Hematopoietic multipotent progenitor cell treated with erythropoietin and hydrocortisone succinate and interleukin-3 and kit ligand, for 4 days (in vitro differentiated cells): ENCODE measurements at regions not wholly inside any gene's neighbourhood (a gene's known extent, or its start where the extent isn't known, plus 50 kb on each side); places are given as distances from the start of the nearest gene placed in this dataset.
"Not testable (repeated sequence)": the region's sequence is repeated elsewhere in the genome, so short reads cannot be mapped to it uniquely, and the experiment has no call there.

Source experiments
- DNase-seq: peaks from one replicate; pipeline ENCODE4 v3.0.0-alpha.2; 2015

DNA sequence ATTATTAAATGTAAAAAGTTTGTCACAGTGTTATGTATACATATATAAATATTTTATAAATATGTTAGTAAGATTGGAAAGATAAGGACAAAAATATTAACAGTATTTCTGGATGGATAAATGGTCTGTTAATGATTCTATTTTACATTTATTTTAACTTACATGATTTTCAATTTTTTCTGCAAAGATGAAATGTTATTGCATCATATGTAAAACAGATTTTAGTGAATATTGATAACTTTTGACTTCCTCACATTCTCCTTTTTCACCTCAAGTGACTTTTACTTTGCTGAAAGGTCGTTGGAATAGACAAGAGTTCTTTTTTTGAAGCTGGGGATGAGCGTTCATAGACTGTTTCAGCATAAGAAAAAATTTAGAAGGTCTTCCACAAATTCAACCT is 1554.7 kb upstream of the TENM4 start:
- DNase-seq = no peak

DNA sequence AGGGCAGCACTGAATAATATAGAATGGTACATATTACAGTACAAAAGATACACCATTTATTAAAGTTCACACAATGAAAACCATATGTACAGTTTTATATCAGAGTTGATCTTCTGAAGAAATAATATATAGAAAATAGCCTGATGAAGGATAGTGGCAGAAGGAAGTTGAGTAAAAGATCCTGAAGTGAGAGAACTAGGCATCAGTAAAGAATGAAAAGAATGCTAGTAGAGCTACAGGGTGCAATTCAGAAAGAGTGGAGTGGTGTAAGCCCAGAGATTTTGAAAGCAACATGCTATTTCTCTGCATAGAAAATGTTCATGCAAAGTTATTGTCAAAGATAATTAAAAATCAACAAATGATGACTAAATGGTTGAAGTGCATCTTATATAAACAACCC is 1552.7 kb upstream of the TENM4 start:
- DNase-seq = no peak

DNA sequence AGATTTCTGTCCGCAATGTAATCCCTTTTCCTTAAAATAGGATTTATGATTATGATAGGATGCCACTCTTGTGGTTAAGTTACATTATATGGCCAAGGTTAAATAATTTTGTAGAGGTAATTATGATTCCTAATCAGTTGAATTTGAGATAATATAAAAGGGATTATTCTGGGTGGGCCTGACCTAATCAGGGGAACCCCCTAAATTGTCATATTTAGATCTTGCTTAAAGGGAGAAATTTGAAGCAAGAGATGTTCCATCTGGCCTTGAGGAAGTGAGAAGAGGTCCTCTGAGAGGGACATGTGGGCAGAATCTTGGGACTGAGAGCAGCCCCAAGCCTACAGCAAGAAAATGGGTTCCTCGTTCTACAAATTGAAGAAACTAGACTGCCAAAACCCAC is 1550.1 kb upstream of the TENM4 start:
- DNase-seq = no peak

DNA sequence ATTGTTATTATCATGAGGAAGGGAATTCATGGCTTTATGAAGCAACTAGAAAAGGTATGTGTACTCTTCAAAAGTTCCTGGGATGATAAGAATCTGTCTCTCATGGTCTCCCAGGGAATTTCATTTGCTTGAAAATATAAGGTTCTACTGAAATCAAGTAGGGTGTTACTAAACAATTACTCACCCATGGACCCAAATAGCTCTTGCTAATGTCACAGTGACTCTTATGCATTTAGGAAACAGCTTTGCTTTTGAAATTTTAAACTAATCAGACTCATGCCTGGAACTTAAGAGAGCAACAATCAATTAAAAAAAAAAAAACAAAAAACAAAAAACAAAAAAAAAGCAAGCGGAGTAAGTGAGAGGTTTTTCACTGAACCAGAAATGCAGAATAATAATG is 1546.3 kb upstream of the TENM4 start:
- no peak for DNase-seq

DNA sequence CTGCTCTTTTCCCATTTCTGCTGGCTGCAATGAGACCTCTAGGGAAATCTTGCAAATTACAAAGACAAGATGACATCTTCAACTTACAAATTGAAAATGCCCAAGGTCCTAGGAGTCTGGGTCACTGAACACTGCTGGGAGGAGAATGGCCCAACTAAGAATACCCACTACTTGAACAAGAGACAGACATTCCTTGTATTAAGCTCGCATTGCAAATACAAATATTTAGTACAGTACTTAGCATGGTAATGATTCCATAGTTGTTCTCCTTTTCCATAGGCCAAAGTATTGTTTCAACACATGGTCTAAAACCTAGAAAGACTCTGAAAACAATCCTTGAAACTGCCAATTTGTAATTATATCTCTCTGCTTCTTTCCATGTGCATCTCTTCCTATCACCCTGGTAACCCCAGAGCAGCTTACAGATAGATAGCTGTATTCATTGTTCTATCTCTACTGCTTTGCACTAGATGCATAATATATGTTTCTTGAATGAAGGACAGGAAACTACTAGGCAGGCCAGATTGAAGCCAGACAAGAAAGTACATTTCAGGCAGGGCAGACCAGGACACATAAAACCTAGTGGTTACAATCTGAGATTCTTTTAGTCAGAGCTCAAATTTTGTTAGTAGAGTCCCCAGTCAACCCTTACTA is 1545.7 kb upstream of the TENM4 start:
- DNase-seq = no peak

DNA sequence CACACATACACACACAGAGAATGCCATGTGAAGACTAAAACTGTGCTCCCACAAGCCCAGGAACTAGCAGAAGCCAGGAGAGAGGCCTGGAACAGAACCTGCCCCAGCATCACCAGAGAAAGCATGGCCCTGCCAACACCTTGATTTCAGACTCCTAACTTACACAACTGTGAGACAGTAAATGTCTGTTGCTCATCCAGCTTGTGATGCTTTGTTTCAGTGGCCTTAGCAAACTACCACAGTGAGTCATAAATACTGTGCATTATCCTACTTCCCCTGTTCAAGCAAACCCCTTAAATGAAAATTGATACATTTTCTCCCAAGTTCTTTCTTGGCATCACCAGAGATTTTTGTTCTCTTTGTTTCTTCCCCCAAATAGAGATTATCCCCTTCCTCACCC is 1539.4 kb upstream of the TENM4 start:
- DNase-seq = no peak

DNA sequence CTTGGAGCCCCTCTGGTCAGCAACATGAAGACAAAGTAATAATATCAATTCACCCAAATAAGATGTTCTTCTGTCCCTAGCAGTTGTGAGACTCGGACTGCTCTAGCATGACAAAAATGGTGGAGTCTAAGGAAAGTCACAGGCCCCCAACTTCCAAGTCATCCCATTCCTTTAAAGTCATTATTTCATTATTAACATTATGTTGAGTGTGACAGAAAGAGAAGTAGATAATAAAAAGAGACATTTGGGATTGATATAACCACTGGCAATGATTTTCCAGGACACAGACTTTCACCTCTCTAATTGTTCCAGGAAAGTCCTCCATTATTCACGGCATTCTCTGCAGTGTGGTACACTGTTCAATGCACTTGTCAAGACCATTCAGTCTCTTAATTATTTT is 1533.0 kb upstream of the TENM4 start:
- no peak for DNase-seq

DNA sequence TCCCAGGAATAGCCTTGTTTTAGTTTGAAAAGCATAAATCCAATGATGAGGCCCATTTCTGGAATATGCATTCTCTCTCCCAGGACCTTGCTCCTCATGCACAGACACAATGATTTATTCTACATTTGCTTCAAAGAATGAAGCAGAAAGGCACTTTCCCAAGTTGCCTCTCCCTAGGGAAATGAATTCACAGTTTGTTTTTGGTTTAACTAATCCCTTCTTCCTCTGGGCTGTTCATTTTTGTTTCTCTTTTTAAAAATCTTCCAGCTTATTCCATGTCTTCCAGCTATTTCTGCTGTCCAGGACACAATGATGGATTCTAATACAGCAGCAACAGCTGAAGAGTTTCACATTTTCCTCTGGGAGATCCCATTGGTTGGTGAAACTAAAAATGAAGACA is 1529.2 kb upstream of the TENM4 start:
- no peak for DNase-seq

DNA sequence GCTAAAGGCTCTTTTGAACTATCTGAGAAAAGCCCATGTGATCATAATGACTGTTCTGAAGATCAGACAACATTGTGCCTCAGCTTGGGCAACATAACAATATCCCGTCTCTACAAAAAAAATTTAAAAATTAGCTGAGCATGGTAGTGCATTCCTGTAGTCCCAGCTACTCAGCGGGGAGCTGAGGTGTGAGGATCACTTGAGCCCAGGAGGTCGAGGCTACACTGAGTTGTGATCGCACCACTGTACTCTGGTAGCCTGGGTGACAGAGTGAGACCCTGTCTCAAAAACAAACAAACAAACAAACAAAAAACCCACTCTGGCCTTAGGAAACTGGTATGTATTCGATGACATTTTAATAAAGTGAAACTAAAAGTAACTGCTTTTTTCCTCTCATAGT is 1526.8 kb upstream of the TENM4 start:
- DNase-seq = no peak

DNA sequence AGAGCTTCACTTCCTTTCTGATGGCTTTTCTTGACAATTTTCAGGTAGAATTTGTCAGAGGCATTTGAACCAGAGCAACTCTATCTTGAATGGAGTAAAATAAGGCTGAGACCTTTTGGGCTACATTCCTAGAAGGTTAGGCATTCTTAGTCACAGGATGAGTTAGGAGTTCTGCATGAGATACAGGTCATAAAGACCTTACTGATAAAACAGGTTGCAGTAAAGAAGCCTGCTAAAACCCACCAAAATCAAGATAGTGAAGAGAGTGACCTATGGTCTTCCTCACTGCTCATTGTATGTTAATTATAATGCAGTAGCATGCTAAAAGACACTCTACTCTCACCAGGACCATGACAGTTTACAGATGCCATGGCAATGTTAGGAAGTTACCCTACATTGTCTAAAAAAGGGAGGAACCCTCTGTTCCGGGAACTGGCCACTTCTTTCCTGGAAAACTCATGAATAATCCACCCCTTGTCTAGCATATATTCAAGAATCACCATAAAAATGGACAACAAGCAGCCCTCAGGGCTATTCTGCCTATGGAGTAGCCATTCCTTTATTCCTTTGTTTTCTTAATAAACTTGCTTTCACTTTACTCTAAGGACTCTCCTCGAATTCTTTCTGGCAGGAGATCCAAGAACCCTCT is 1519.7 kb upstream of the TENM4 start:
- no peak for DNase-seq

DNA sequence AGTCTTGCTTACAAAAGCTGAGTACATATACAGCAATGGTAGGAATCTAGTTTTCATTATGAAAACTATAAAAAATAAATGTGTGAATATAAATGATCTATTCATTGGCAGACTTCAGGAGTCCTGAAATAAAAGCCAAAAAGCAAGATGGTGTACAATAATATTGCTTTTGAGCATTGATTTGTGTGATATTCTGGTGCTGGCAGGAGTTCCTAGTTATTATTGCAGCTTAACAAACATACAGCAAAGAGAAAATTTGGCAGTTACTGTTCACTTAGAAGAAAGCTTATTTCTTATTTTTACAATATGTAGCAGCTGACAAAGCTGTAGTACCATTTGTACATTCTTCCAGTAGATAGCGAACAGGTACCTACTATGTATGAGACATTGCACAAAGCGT is 1518.9 kb upstream of the TENM4 start:
- no peak for DNase-seq

DNA sequence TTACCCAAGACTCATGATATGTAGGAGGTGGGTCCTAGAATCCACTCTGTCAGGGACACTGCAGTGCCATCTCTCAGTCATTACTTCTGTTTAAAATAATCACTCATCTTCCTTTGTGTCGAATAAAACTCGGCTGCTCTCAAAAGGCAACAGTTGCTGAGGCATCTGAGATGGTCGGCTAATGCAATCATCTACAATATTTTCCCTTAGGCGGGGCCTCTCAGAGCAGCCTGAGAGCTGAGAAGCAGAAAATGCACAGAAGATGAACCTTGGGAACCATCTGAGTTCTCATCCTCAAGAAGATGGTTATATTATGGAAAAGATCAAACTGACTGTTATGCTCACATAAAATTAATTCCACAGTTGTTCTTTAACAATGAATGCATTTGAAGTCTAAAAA is 1518.2 kb upstream of the TENM4 start:
- no peak for DNase-seq

DNA sequence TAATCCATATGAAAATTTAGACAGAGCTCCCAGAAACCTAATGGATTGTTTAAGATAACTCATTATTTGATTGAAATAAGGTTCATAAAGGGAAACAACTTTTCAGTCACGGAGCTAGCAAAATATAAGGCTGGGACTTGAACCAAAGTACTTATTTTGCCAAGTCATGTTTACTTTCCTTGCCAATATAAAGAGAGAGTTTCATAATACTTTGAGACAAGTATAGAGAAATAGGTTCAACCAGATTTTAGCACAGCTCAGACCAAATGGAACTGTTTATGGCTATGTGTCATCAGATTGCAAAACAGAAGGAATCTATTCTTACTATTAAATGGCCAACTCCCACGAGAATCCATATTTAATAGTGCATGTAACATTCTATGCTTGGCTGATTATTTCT is 1517.5 kb upstream of the TENM4 start:
- DNase-seq = no peak

DNA sequence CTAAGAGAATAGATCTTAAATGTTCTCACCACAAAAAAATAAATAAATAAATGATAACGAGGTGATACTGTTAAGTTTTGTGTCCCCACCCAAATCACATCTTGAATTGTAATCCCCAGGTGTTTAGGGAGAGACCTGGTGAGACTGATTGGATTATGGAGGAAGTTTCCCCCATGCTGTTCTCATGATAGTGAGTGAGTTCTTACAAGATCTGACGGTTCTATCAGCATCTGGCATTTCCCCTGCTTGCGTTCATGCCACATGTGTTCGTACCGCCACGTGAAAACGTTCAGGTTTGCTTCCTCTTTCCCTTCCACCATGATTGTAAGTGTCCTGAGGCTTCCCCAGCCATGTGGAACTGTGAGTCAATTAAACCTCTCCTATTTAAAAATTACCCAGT is 1514.8 kb upstream of the TENM4 start:
- no peak for DNase-seq

DNA sequence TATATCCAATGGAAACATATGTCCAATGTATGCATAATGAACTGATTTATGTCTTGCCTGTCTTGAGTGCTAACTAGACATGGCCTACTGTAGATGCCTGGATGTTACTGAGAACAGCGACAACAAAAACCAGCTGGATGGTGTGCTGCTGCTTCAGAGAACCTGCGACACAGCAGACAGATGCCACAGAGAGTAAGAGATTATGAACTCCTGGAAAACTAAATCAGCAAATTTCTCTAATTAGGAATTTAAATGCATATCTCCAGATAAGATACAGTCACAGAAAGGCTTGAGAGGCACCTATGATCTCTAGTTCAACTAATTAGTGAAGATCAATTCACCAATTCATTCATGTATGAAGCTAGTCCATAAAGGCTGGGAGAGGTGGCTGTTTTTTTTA is 1508.0 kb upstream of the TENM4 start:
- DNase-seq = no peak

DNA sequence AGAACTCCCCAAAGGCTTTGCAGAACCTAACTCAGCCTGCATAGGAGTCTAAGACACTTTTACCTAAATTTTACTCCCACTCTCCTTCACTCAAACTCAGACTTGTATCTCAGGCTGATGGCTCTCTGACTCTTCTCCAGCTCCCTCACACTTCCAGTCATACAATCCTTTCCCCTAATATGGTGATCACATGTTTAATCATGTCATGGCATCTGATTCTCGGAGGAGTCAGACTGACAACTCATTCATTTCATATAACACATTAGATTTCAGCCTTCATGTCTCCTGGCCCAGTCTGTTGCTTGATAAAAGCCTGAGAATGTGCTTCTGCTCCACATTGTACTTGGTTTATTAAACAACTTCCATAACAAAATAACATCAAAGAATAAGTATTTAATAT is 1503.9 kb upstream of the TENM4 start:
- DNase-seq = no peak

DNA sequence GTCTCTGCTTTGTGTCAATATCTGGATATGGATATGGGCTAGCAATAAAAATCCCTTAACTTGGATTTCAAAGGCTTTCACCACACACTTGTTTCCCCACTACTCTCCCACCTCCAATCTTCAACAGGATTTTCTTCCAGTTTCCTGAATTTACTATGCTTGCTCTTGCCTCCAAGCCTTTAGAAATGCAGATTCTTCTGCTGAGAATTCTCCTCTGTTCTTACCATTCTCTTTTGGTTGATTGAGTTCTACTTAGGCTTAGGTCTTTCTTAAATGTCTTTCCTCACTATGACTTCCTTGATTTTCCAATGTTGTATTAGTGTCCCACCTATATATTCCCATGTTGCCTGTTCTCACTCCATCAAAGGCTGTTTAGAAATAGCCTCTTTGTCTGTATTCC is 1502.4 kb upstream of the TENM4 start:
- no peak for DNase-seq

DNA sequence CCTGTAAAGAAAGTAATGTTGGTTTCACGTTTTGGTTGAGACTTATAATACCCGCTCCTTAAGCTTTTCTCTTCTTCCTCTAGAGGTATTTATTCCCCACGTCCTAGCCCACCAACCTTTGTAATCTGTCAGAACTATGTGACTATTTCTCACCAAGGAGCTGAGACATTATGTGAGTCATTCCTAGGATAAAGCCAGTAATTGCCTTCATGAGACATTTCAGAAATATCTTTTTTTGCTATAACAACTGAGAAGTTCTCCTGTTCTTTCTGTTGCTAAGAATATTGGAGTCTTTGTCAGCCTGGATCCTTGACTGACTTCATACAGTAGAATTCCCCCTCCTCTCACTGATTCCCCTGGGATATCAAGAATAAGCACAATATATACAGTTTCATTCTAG is 1497.0 kb upstream of the TENM4 start:
- no peak for DNase-seq

DNA sequence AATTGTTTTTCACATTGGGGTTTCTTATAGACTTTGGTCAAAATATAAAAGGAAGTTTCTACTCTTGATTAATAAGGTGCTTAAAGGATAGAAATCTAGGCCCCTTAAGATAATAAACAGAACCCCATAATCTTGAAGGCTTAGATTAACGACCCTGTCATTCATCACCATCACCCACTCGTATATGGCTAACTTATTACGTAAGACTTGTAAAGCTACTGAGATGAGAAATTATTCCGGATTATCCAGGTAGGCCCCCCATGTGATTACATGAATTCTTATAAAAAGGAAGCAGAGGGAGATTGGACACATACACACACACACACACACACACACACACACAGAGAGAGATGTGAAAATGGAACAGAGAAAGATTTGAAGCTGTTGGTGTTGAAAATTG is 1489.2 kb upstream of the TENM4 start:
- DNase-seq = no peak

DNA sequence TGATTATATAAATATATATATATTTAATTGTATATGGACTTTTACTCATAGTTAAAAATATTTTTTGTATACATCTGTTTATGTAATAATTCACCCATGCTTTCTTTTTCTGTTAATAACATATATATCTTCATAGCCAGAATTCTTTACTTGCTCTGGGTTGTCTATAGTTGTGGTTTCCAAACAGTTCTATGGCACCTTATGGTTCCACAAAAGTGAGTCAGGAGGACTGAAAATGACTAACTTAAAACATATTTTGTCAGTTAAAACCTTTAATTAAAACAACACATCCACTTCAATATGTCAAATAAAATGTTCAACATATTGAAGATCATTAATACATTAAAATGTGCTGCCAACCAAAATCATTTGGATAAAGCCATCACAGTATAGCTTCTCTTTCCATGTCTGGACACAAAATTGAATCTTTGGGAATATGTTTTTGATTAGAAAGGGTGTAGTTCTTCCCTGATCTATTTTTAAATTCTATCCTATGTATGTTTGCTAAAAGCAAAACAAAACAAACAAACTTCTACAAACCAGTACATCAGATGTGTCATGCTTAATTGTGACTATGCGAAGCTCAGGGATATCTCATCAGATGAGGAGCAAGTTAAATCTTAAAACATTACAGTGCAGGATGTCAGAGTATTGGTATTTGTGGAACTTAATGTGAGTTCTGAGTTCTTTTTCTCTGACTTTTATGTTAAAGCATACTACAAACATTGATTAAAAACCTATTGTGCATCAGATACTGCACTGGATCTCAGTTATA is 1488.4 kb upstream of the TENM4 start:
- DNase-seq = no peak

DNA sequence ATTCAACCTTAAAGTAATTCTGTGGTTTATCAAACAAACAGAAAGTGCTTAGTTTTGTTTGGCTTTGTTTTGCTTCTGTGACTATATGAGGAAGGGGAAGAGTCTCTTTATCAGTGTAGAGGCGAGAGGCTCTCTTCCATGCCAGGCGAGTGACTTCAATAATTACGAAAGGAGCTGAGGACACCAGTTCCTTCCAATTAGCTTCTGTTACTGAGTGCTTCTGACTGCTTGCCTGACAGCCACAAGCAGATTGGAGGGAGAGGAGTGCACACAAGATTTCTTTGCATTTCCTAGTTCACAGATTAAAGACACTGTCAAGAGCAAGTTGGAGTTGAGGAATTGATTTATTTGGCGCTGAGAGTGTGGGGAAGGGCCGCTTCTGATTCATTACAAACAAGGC is 1484.5 kb upstream of the TENM4 start:
- no peak for DNase-seq

DNA sequence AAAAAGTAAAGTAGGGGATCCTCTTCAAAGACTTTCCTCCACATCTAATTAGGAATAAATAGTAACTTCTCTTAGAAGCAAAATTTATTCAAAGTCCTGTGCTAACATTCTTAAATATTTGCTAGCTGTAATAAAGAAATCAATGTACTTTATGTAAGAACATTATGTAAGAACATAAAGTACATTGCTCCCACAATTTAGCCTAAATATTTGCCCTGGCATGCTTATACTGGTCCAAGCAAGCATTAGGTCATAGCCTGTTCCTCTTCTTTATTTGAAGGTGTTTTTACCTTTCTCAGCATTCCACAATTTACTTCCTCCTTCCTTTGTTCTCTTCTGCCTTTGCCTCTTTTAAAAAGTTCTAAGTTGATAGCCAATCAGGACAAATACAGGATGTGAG is 1480.5 kb upstream of the TENM4 start:
- DNase-seq = not testable (repeated sequence)

DNA sequence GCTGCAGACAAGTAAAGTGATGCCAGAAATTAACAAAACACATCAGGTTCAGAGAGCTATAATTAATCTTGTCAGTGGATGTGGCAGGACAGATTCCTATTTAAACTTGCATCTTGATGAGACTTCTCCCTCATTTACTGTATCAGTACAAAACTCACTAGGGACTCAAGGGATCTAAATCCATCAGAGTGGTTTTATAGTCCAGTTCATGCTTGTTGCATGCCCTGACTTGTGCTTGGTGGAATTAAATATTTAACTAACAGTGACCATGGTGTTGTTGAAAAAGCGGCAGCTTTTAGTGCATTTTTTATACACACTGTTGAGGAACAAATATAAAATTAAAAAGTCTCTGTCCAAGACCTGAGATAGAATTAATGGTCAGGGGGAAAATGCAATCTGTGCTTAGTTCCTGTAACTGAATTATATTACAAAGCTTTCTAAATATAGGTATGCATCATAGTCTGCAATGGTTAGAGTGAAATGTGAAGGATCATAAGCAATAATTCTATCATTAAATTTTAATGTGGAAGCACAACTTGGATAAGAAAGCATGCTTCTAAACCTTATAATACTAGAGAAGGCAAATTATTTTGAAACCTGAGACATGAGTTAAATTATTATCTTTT is 1475.5 kb upstream of the TENM4 start:
- DNase-seq = no peak

DNA sequence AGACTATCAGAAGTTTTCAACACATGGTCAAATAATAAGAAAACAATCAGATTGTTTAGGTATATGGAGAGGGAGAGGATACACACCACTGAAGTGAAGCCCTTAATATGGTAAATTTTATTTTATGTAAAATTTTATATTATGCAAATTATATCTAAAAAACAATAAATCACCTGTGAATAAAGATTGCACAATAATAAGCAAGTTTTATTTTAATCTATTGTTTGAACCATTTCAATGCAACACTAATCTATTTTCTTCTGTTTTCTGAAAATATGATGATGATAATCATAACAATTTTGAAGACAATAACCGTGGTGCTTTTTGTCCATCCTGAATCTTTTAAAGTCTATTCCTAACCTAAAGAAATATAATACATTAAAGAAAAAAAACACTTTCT is 1473.5 kb upstream of the TENM4 start:
- DNase-seq = no peak
